ENCODE measurements at regions not wholly inside any gene's neighbourhood (a gene's known extent, or its start where the extent isn't known, plus 50 kb on each side); places are given as distances from the start of the nearest gene placed in this dataset.

- TF ChIP-seq CTCF (conservative IDR thresholded peaks at IDR 0.05 in 1 of 2, IDR thresholded peaks at IDR 0.05 in 1 of 2; ENCODE audit: extremely low read depth in 1 of 2, insufficient read depth in 1 of 2, low read depth in 1 of 2, low read length in 2 of 2) (no peak), EZH2 (IDR thresholded peaks at IDR 0.05; ENCODE audit: borderline replicate concordance, low read length) (no peak)
Observed at GRCh38 chr17:31700973-31701372, 158.1 kb downstream of the COPRS start.
